Muscle of leg (tissue), 3 donors: ENCODE measurements at regions not wholly inside any gene's neighbourhood (a gene's known extent, or its start where the extent isn't known, plus 50 kb on each side); places are given as distances from the start of the nearest gene placed in this dataset.

Source experiments
- DNase-seq: peaks from one replicate; pipeline ENCODE4 v3.0.0; 2013
- H3K27ac ChIP-seq: one replicate; pipeline ENCODE4 v1.5.1; 2013; ENCODE audit warnings: mild to moderate bottlenecking, low read length, control low read depth
- H3K27me3 ChIP-seq: one replicate; pipeline ENCODE4 v1.6.1; 2013; ENCODE audit warnings: low read length; ENCODE audit not compliant: control insufficient read depth, insufficient read depth
- H3K36me3 ChIP-seq: one replicate; pipeline ENCODE4 v1.6.1; 2013; ENCODE audit warnings: low read length; ENCODE audit not compliant: control insufficient read depth, insufficient read depth
- H3K4me1 ChIP-seq: one replicate; pipeline ENCODE4 v1.6.1; 2013; ENCODE audit warnings: low read length; ENCODE audit not compliant: control insufficient read depth, insufficient read depth
- H3K4me3 ChIP-seq: one replicate; pipeline ENCODE4 v1.5.1; 2013; ENCODE audit warnings: low read length, control low read depth
- H3K9me3 ChIP-seq: replicated peaks from 2 replicates; pipeline ENCODE4 v1.6.1; 2013; ENCODE audit warnings: low read depth, low read length; ENCODE audit not compliant: control insufficient read depth
- WGBS: methylation state at CpG from one replicate; pipeline ENCODE4 v1.1.5; 2013; ENCODE audit warnings: missing lambda C conversion rate; ENCODE audit not compliant: insufficient coverage; 5-methylcytosine and 5-hydroxymethylcytosine counted together

- Histone ChIP-seq H3K4me1 (peaks cover 2% of the 10 kb centered on the region), H3K27ac (no peak overlapping the region), H3K27me3 (no peaks in the 10 kb centered on the region), H3K36me3 (no peaks in the 10 kb centered on the region), H3K9me3 (no peaks in the 10 kb centered on the region), H3K4me3 (no peak overlapping the region)
- no CpG with 5 or more reads among the region's 1 CpG for WGBS
- no peak for DNase-seq
Measured at GRCh38 chr5:84618262-84618661, 233.6 kb upstream of the EDIL3 start.

- DNase-seq, result peak; percentile 79
- no peaks in the 10 kb centered on the region for H3K36me3 ChIP-seq
- H3K9me3 ChIP-seq, result no peaks in the 10 kb centered on the region
- no peaks in the 10 kb centered on the region for H3K27me3 ChIP-seq
- H3K27ac ChIP-seq, result peak overlapping the region; percentile 22
- H3K4me1 ChIP-seq, result peaks cover 2% of the 10 kb centered on the region
- WGBS, result 72% methylated on average over 2 of the region's 3 CpGs
- H3K4me3 ChIP-seq, result no peak overlapping the region
Measured at GRCh38 chr5:84614906-84615305, 230.2 kb upstream of the EDIL3 start.

GRCh38 chr5:84606784-84607183 lies 222.1 kb upstream of the EDIL3 start:
- no peak overlapping the region for H3K4me3 ChIP-seq
- no peaks in the 10 kb centered on the region for H3K36me3 ChIP-seq
- H3K27ac ChIP-seq, result no peak overlapping the region
- no peaks in the 10 kb centered on the region for H3K27me3 ChIP-seq
- H3K4me1 ChIP-seq, result no peaks in the 10 kb centered on the region
- no peak for DNase-seq
- no peaks in the 10 kb centered on the region for H3K9me3 ChIP-seq
- no CpG with 5 or more reads among the region's 5 CpGs for WGBS

GRCh38 chr5:84605241-84605640 lies 220.6 kb upstream of the EDIL3 start:
- H3K9me3 ChIP-seq, result no peaks in the 10 kb centered on the region
- WGBS, result 96% methylated on average over 3 of the region's 3 CpGs
- DNase-seq, result peak; percentile 17
- H3K27ac ChIP-seq, result no peak overlapping the region
- no peaks in the 10 kb centered on the region for H3K4me1 ChIP-seq
- H3K4me3 ChIP-seq, result no peak overlapping the region
- no peaks in the 10 kb centered on the region for H3K36me3 ChIP-seq
- H3K27me3 ChIP-seq, result no peaks in the 10 kb centered on the region

GRCh38 chr5:84603568-84604185 lies 219.0 kb upstream of the EDIL3 start:
- H3K27me3 ChIP-seq, result no peaks in the 10 kb centered on the region
- H3K27ac ChIP-seq, result no peak overlapping the region
- peak; percentile 88 for DNase-seq
- H3K4me3 ChIP-seq, result no peak overlapping the region
- H3K4me1 ChIP-seq, result no peaks in the 10 kb centered on the region
- no peaks in the 10 kb centered on the region for H3K9me3 ChIP-seq
- H3K36me3 ChIP-seq, result no peaks in the 10 kb centered on the region
- no CpG with 5 or more reads among the region's 3 CpGs for WGBS

- Histone ChIP-seq H3K4me3 (no peak overlapping the region), H3K36me3 (no peaks in the 10 kb centered on the region), H3K27me3 (no peaks in the 10 kb centered on the region), H3K4me1 (no peaks in the 10 kb centered on the region), H3K27ac (no peak overlapping the region), H3K9me3 (no peaks in the 10 kb centered on the region)
- no peak for DNase-seq
- WGBS, result no CpG with 5 or more reads among the region's 1 CpG
Measured at GRCh38 chr5:84602371-84602771, 217.7 kb upstream of the EDIL3 start.

- Histone ChIP-seq H3K36me3 (no peaks in the 10 kb centered on the region), H3K27me3 (no peaks in the 10 kb centered on the region), H3K4me3 (no peak overlapping the region), H3K4me1 (no peaks in the 10 kb centered on the region), H3K9me3 (no peaks in the 10 kb centered on the region), H3K27ac (no peak overlapping the region)
- DNase-seq, result no peak
- WGBS, result 27% methylated on average over 1 of the region's 3 CpGs
Measured at GRCh38 chr5:84599964-84600363, 215.3 kb upstream of the EDIL3 start.

GRCh38 chr5:84597904-84598303 lies 213.2 kb upstream of the EDIL3 start:
- H3K9me3 ChIP-seq, result no peaks in the 10 kb centered on the region
- H3K36me3 ChIP-seq, result no peaks in the 10 kb centered on the region
- no peak overlapping the region for H3K27ac ChIP-seq
- no peak for DNase-seq
- H3K4me3 ChIP-seq, result no peak overlapping the region
- no peaks in the 10 kb centered on the region for H3K4me1 ChIP-seq
- no peaks in the 10 kb centered on the region for H3K27me3 ChIP-seq
- 60% methylated on average over 1 of the region's 2 CpGs for WGBS

- Histone ChIP-seq H3K4me3 (no peak overlapping the region), H3K4me1 (no peaks in the 10 kb centered on the region), H3K27ac (no peak overlapping the region), H3K36me3 (no peaks in the 10 kb centered on the region), H3K9me3 (no peaks in the 10 kb centered on the region), H3K27me3 (no peaks in the 10 kb centered on the region)
- no CpG with 5 or more reads among the region's 3 CpGs for WGBS
- DNase-seq, result no peak
Measured at GRCh38 chr5:84590629-84591028, 205.9 kb upstream of the EDIL3 start.

- no peaks in the 10 kb centered on the region for H3K4me1 ChIP-seq
- WGBS, result no CpG with 5 or more reads among the region's 1 CpG
- H3K27ac ChIP-seq, result no peak overlapping the region
- H3K9me3 ChIP-seq, result no peaks in the 10 kb centered on the region
- H3K36me3 ChIP-seq, result no peaks in the 10 kb centered on the region
- DNase-seq, result no peak
- no peaks in the 10 kb centered on the region for H3K27me3 ChIP-seq
- no peak overlapping the region for H3K4me3 ChIP-seq
Measured at GRCh38 chr5:84589926-84590325, 205.2 kb upstream of the EDIL3 start.

- H3K36me3 ChIP-seq, result no peaks in the 10 kb centered on the region
- H3K27ac ChIP-seq, result no peak overlapping the region
- H3K4me1 ChIP-seq, result no peaks in the 10 kb centered on the region
- no peaks in the 10 kb centered on the region for H3K9me3 ChIP-seq
- WGBS, result no CpG with 5 or more reads among the region's 5 CpGs
- H3K4me3 ChIP-seq, result no peak overlapping the region
- no peaks in the 10 kb centered on the region for H3K27me3 ChIP-seq
- no peak for DNase-seq
Measured at GRCh38 chr5:84585218-84585617, 200.5 kb upstream of the EDIL3 start.
